ENCODE measurements at regions not wholly inside any gene's neighbourhood (a gene's known extent, or its start where the extent isn't known, plus 50 kb on each side); places are given as distances from the start of the nearest gene placed in this dataset.

DNA sequence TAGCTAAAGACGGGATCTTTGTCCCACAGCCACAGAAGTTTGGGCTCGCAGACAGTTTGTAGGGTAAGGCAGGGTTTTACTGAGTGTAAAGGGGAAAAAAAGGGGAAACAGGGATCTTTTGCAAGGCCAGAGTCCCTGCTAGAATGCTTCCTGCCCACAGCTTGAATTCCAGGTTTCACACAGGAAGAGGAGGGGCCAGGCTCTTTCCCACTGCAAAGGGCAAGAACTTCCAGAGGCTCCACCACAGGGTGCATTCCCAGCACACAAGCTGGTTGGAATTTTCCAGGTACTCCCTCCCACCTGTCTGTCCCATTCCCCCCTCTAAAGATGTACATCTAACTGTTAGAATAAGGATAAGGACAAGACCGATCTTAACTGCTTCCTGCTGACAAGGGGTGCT lies 1126.9 kb downstream of the KCNT2 start:
- TF ChIP-seq, protein P1, sequence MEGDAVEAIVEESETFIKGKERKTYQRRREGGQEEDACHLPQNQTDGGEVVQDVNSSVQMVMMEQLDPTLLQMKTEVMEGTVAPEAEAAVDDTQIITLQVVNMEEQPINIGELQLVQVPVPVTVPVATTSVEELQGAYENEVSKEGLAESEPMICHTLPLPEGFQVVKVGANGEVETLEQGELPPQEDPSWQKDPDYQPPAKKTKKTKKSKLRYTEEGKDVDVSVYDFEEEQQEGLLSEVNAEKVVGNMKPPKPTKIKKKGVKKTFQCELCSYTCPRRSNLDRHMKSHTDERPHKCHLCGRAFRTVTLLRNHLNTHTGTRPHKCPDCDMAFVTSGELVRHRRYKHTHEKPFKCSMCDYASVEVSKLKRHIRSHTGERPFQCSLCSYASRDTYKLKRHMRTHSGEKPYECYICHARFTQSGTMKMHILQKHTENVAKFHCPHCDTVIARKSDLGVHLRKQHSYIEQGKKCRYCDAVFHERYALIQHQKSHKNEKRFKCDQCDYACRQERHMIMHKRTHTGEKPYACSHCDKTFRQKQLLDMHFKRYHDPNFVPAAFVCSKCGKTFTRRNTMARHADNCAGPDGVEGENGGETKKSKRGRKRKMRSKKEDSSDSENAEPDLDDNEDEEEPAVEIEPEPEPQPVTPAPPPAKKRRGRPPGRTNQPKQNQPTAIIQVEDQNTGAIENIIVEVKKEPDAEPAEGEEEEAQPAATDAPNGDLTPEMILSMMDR (IDR thresholded peaks at IDR 0.05 in 4 of 5, conservative IDR thresholded peaks at IDR 0.05 in 1 of 5) = no peak
- TF ChIP-seq POLR2A (IDR thresholded peaks at IDR 0.05) = no peak
